Keratinocyte (primary cell): ENCODE measurements at regions not wholly inside any gene's neighbourhood (a gene's known extent, or its start where the extent isn't known, plus 50 kb on each side); places are given as distances from the start of the nearest gene placed in this dataset.

Experiments
- DNase-seq: peaks from one replicate; pipeline ENCODE4 v3.0.0-alpha.2; 2011; ENCODE audit warnings: low read depth, missing footprints, low spot score
- FAIRE-seq: peaks from 2 replicates; lab custom pipeline; 2011; peaks lifted over from hg19 to GRCh38; lab: Jason Lieb, UNC
- H2AFZ ChIP-seq: 2 replicates; pipeline ENCODE4 v1.6.0; 2012; ENCODE audit warnings: low read length, control low read depth, inconsistent platforms; ENCODE audit not compliant: control insufficient read depth
- H3K27ac ChIP-seq: 2 replicates; pipeline ENCODE4 v1.5.1; 2011; ENCODE audit warnings: low read length; ENCODE audit not compliant: control insufficient read depth, insufficient read depth
- H3K27me3 ChIP-seq: 3 replicates; pipeline ENCODE4 v1.6.0; 2011; ENCODE audit warnings: low read length; ENCODE audit not compliant: control insufficient read depth, insufficient read depth; ENCODE audit errors: extremely low read depth
- H3K36me3 ChIP-seq, 2 experiments: 2 replicates in 1 of 2; 3 replicates in 1 of 2; pipeline ENCODE4 v1.5.1; 2011; ENCODE audit warnings: low read length in 2 of 2, mild to moderate bottlenecking in 1 of 2; ENCODE audit not compliant: control insufficient read depth in 2 of 2, insufficient read depth in 2 of 2; ENCODE audit errors: extremely low read depth in 1 of 2
- H3K4me1 ChIP-seq: 3 replicates; pipeline ENCODE4 v1.5.1; 2011; ENCODE audit warnings: low read length; ENCODE audit not compliant: control insufficient read depth, insufficient read depth; ENCODE audit errors: extremely low read depth
- H3K4me2 ChIP-seq: 3 replicates; pipeline ENCODE4 v1.6.0; 2011; ENCODE audit warnings: low read depth, low read length; ENCODE audit not compliant: control insufficient read depth, insufficient read depth; ENCODE audit errors: extremely low read depth
- H3K4me3 ChIP-seq, 3 experiments: fragments of 200-600 bp in 1 of 3; sonication (generic) in 1 of 3; 2 replicates in 2 of 3; 3 replicates in 1 of 3; pipeline ENCODE4 v1.5.1; 2011 to 2016; ENCODE audit warnings: low read length in 3 of 3, mild to moderate bottlenecking in 3 of 3, control low read depth in 2 of 3, inconsistent platforms in 1 of 3, low read depth in 1 of 3, mixed read lengths in 1 of 3, mixed run types in 1 of 3, moderate library complexity in 1 of 3; ENCODE audit not compliant: control insufficient read depth in 2 of 3, insufficient read depth in 2 of 3; ENCODE audit errors: extremely low read depth in 1 of 3
- H3K79me2 ChIP-seq: 2 replicates; pipeline ENCODE4 v1.6.0; 2012; ENCODE audit warnings: low read length; ENCODE audit not compliant: control insufficient read depth, insufficient read depth
- H3K9ac ChIP-seq: 3 replicates; pipeline ENCODE4 v1.6.0; 2011; ENCODE audit warnings: low read length; ENCODE audit not compliant: control insufficient read depth, insufficient read depth; ENCODE audit errors: extremely low read depth
- H3K9me1 ChIP-seq: 3 replicates; pipeline ENCODE4 v1.6.0; 2011; ENCODE audit warnings: low read length; ENCODE audit not compliant: control insufficient read depth, insufficient read depth; ENCODE audit errors: extremely low read depth
- H3K9me3 ChIP-seq: 2 replicates; pipeline ENCODE4 v1.5.1; 2012; ENCODE audit warnings: low read depth, low read length; ENCODE audit not compliant: control insufficient read depth
- H4K20me1 ChIP-seq: 3 replicates; pipeline ENCODE4 v1.6.0; 2011; ENCODE audit warnings: low read length; ENCODE audit not compliant: control insufficient read depth, insufficient read depth; ENCODE audit errors: extremely low read depth
- CTCF ChIP-seq, 3 experiments: IDR thresholded peaks in 1 of 3; conservative IDR thresholded peaks in 1 of 3; optimal IDR thresholded peaks in 1 of 3; 2 replicates in 2 of 3; 3 replicates in 1 of 3; pipeline versions ENCODE3 to v1.5.1; 2011; ENCODE audit warnings: low read length in 3 of 3, mild to moderate bottlenecking in 3 of 3, moderate library complexity in 2 of 3, control low read depth in 1 of 3, inconsistent platforms in 1 of 3; ENCODE audit not compliant: insufficient read depth in 2 of 3; ENCODE audit errors: extremely low read depth in 1 of 3
- EZH2 ChIP-seq: IDR thresholded peaks from one replicate; pipeline ENCODE4 v1.6.1; 2012; ENCODE audit warnings: inconsistent platforms, mild to moderate bottlenecking, low read length, moderate library complexity
- dilution Hi-C: fragments of 300-500 bp; cut with MboI; formaldehyde crosslinking; loops from one replicate; pipeline ENCODE4 v1.7.0; 2020; ENCODE audit warnings: low sequenced_read_pairs; ENCODE audit not compliant: extremely low pct_ligation_motif_present

DNA sequence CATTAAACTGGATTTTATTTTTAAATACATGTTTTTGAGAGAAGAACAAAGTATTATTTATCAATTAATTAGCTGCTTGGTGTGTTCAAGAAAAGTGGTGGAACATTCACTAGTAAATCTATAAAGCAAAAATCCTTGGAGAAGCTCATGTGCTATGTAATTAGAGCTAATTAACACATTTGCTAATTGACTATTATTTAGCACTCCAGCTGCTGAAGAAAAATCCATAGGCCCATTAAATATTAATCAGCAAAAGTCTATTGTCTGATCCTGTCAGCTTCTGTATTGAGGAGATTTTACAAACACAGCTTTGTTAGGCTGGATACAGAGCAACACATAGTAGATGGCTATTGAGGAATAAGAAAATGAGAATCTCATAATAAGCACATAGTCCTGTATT, 336.1 kb downstream of the RBM43 start:
- no peaks in the 10 kb centered on the region for H3K4me1 ChIP-seq
- TF ChIP-seq CTCF (optimal IDR thresholded peaks at IDR 0.05 in 1 of 3, IDR thresholded peaks at IDR 0.05 in 1 of 3, conservative IDR thresholded peaks at IDR 0.05 in 1 of 3; ENCODE audit: extremely low read depth in 1 of 3, insufficient read depth in 2 of 3, low read length in 3 of 3) (no peak), EZH2 (no peak)
- no peaks in the 10 kb centered on the region for H3K79me2 ChIP-seq
- dilution Hi-C loops = no loop called here
- H3K9ac ChIP-seq = no peak overlapping the region
- H4K20me1 ChIP-seq = no peaks in the 10 kb centered on the region
- H3K27me3 ChIP-seq = no peaks in the 10 kb centered on the region
- DNase-seq = no peak
- H2AFZ ChIP-seq = no peak overlapping the region
- no peak for FAIRE-seq
- no peak overlapping the region for H3K4me3 ChIP-seq
- H3K9me1 ChIP-seq = no peaks in the 10 kb centered on the region
- H3K9me3 ChIP-seq = no peaks in the 10 kb centered on the region
- no peak overlapping the region for H3K4me2 ChIP-seq
- no peak overlapping the region for H3K27ac ChIP-seq
- H3K36me3 ChIP-seq = no peaks in the 10 kb centered on the region

DNA sequence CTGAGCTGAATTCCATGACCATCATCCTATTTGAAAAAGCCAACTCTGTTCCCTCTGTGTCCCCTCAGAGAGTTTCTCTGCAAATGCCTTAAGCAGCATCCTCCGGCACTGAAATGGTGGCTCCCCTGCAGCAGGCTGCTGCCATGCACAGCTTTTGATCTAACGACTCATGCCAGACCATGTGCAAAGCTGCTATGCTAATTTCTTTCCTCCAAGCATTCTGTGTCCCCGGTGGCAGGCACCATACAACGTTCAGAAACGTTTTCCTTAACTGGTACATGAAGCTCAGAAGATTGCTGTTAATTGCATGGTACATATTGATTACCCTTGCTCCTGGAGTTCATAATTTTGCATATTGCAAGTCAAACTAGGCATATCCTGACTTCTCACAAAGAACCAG, 336.8 kb downstream of the RBM43 start:
- Histone ChIP-seq H3K79me2 (no peaks in the 10 kb centered on the region), H3K9me1 (no peaks in the 10 kb centered on the region), H3K27me3 (no peaks in the 10 kb centered on the region), H3K4me3 (no peak overlapping the region), H3K27ac (no peak overlapping the region), H3K9me3 (no peaks in the 10 kb centered on the region), H4K20me1 (no peaks in the 10 kb centered on the region), H2AFZ (no peak overlapping the region), H3K4me1 (no peaks in the 10 kb centered on the region), H3K9ac (no peak overlapping the region), H3K36me3 (no peaks in the 10 kb centered on the region), H3K4me2 (no peak overlapping the region)
- DNase-seq = no peak
- no peak for FAIRE-seq
- dilution Hi-C loops = no loop called here
- TF ChIP-seq CTCF (optimal IDR thresholded peaks at IDR 0.05 in 1 of 3, IDR thresholded peaks at IDR 0.05 in 1 of 3, conservative IDR thresholded peaks at IDR 0.05 in 1 of 3; ENCODE audit: extremely low read depth in 1 of 3, insufficient read depth in 2 of 3, low read length in 3 of 3) (no peak), EZH2 (no peak)
